Cardiac septum (tissue), 1 donor: ENCODE measurements at regions not wholly inside any gene's neighbourhood (a gene's known extent, or its start where the extent isn't known, plus 50 kb on each side); places are given as distances from the start of the nearest gene placed in this dataset.

ENCODE experiments used
- DNase-seq: peaks from one replicate; pipeline ENCODE4 v3.0.0-alpha.2; 2020; ENCODE audit warnings: low spot score
- intact Hi-C: fragments of 100-400 bp; cut with DNase I; formaldehyde crosslinking; loops from one replicate; pipeline ENCODE4 v1.14.0; 2022
- donor health status: DM: no; HTN: no; CAD: no.

DNA sequence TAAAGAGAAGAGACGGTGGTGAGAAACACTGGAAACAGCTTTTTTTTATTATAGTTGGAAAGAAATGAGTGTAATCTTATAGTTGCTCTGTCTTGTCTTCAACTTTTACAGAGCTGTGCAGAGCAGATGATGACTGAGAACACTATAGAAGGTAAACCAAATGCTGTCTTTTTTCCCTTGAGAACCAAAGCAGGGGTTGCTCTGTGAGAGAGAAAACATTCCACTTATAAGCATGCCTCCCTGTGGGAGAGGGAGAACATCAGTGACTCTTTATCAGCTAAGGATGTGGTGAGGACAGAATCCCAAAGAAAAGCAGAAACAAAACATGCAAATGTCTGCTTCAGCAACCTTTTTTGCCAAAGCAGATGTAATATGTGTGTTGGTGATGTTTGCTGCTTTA, 179.3 kb upstream of the HDDC2 start:
- no peak for DNase-seq
- intact Hi-C loops = no loop called here

GRCh38 chr6:125485757-125486156, 184.0 kb upstream of the HDDC2 start:
- intact Hi-C loops = no loop called here

GRCh38 chr6:125486881-125487280, 185.1 kb upstream of the HDDC2 start:
- no peak for DNase-seq
- intact Hi-C loops = no loop called here

More at GRCh38 chr6:125485757-125486156, 184.0 kb upstream of the HDDC2 start:
- DNase-seq = no peak

GRCh38 chr6:125489579-125490285, 188.0 kb upstream of the HDDC2 start:
- DNase-seq = no peak
- intact Hi-C loops = no loop called here

- DNase-seq = no peak
- intact Hi-C loops = no loop called here
Observed at GRCh38 chr6:125491860-125492618, 190.3 kb upstream of the HDDC2 start.

- intact Hi-C loops = no loop called here
- DNase-seq = no peak
Observed at GRCh38 chr6:125498606-125499005, 196.8 kb upstream of the HDDC2 start.

DNA sequence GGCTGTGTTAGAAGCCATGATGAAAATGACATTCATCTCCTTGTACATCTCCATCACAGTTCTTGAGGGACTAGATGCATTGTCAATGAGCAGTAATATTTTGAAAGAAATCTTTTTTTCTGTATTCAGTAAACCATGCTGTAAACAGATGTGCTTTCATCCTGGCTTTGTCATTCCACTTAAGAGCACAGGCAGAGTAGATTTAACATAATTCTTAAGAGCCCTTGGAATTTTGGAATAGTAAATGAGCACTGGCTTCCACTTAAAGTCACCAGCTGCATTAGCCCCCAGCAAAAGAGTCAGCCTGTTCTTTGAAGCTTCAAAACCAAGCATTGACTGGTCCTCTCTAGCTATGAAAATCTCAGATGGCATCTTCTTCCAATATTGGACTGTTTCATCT, 197.8 kb upstream of the HDDC2 start:
- DNase-seq = no peak
- intact Hi-C loops = no loop called here

DNA sequence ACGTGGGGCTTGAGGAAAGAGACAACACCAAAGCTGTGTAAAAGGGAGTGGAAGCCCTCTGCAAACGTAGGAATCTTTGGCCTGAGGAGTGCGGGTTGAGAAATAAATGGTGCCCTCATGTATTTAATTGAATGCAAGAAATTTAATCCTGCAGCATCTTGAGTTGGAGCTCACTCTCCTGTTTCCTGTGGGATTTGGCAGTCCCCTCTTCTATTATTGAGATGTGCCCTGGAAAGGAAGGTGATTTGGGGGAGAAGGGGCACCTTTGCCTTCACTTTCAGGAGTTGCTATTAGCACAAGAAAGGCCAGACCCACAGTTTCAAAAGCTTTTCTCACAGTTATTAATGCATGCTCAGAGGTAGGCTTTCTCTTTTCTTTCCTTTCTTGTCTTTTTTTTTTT, 201.4 kb upstream of the HDDC2 start:
- DNase-seq = no peak
- intact Hi-C loops = no loop called here

- DNase-seq = no peak
- intact Hi-C loops = no loop called here
Observed at GRCh38 chr6:125507987-125508655, 206.4 kb upstream of the HDDC2 start.

DNA sequence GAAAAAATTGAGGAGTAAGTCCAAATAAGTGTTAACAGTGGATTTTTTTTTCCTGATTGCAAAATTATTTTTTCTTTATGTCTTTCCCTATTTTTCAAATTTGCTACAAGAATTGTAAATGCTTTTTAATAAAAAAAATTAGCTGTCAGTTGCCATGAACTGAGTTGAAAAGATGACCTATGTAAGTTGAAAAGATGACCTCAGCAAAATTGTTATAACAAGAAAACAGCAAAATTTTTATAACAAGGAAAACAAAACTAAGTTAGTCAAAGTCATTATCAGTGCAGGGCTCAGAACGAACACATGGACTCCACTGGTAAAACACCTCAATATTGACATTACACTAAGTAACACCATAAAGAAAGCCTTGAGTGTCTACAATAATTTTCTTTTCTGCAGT, 207.0 kb upstream of the HDDC2 start:
- intact Hi-C loops = no loop called here
- no peak for DNase-seq

GRCh38 chr6:125509477-125509876, 207.7 kb upstream of the HDDC2 start:
- no peak for DNase-seq

GRCh38 chr6:125510405-125510804, 208.6 kb upstream of the HDDC2 start:
- DNase-seq = no peak
- intact Hi-C loops = no loop called here

More at GRCh38 chr6:125509477-125509876, 207.7 kb upstream of the HDDC2 start:
- intact Hi-C loops = no loop called here

DNA sequence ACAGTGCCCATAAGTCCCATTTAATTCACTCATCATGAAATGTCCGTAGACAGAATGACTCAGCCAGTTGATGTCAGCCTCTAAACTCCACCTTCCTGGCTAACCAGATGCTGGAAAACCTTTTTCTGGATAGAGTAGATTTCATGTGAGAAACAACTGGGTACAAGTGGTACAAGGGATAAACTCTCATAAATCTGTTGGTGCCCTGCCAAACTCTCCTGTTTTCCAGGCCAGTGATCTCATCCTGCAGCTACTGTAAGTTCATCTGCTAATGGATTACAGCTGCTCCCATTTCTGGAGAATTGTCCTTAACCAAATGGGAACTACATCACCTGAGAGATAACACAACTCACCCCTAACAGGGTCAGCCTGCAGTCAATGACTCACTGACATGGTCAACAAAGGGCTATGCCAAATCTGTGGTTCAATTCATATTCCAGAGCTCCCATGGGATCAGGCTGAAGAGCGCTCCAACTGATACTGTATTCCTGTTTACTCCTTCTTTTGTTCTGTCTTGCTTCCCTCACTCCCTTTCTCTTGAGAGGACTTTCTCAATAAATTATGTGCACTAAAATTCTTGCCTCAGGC, 210.1 kb upstream of the HDDC2 start:
- intact Hi-C loops = no loop called here
- DNase-seq = no peak

DNA sequence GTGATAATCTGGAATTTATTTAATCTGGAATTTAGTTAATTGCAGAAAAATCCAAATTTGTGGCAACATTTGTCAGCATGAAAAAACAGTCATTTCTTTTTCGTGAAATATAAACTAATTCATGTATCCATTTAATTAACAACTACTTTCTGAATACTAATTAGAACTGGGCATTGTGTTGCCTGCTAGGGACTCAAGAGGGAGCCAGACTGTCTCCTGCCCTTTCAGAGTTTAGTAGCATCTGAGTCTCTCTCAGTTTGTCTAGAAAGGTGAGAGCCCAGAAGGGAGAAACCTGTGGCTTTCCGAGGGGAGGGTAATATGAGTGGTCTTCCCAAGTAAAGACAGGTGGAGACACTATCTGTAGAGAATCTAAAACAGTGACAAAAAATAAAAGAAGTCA, 210.9 kb upstream of the HDDC2 start:
- intact Hi-C loops = no loop called here
- no peak for DNase-seq

DNA sequence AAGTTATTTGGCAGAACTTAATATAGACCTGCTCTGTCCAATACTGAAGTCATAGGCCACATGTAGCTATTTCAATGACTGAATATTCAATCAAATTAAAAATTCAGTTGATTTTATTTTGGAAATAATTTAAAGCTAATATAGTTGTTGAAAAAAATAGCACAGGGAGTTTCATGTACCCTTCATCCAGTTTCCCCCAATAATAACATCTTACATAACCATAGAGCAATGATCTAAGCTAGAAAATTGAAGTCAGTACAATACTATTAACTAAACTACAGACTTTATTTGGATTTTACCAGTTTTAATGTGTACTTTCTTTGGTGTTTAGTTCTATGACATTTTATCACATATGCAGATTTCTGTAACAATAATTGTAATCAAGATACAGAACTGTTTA, 212.2 kb upstream of the HDDC2 start:
- no peak for DNase-seq
- intact Hi-C loops = no loop called here

DNA sequence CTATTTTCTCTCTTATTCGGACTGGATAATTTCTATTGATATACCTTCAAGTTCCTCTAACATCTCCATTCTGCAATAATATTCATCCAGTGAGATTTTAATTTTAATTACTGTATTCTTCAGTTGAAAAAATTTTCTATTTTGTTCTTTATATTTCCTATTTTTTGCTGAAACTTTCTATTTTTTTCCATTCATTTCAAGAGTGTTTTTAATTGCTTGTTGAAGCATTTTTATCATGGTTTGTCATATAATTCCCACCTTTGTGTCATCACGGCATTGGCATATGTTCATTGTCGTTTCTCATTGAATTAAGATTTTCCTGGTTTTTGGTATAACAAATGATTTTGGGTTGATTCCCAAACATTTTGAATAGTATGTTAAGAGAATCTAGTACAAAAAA, 214.9 kb upstream of the HDDC2 start:
- no peak for DNase-seq
- intact Hi-C loops = no loop called here

- intact Hi-C loops = no loop called here
- DNase-seq = no peak
Observed at GRCh38 chr6:125519367-125519766, 217.6 kb upstream of the HDDC2 start.

DNA sequence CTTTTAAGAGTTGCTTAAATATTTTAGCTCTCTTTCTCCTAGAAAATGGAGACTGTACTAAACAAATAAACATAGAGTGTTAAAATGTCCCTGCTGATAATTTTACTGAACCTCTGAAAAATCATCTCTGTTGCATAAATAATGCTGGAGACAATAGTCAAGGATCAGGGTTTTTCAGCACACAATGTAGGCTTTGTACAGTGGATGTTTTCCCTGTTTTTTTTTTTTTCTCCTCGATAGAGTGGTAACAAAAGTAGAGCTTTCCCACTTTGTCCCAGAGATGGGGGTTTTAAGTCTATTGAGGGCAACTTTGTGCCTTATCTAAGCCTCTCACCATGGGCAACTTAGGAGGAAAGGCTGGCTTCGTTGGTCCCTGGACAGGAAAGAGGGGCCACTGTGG, 222.6 kb upstream of the HDDC2 start:
- no peak for DNase-seq
- intact Hi-C loops = no loop called here

- intact Hi-C loops = no loop called here
- no peak for DNase-seq
Observed at GRCh38 chr6:125526007-125526720, 223.3 kb upstream of the HEY2 start.

DNA sequence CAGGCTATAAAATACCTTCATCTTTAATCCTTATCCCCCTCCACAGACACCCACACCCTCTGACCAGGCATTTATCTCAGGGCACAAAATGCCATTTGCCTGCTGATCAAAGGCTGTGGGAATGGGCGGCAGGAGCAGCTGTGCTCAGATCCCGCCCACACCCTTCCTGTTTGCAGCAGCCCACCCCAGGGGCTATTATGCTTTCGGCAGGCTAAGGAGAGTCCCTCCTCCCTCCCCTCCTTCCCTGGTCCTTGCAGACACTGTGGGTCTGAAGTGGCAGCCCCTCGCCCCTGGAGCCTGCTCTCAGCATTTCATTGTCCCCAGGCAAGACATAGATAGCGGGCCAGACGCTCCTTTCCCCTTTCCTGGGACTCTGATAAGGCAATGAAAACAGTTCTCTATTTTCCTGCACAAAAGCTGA, 220.8 kb upstream of the HEY2 start:
- intact Hi-C loops = no loop called here
- DNase-seq = no peak
